HepG2 (cell line): ENCODE measurements at regions not wholly inside any gene's neighbourhood (a gene's known extent, or its start where the extent isn't known, plus 50 kb on each side); places are given as distances from the start of the nearest gene placed in this dataset.

Source experiments
- ATAC-seq: fragments of 200-7000 bp; cut with Tn5 transposase; 3 replicates; pipeline ENCODE4 v1.9.1; 2020; ENCODE audit warnings: mild to moderate bottlenecking, moderate library complexity
- BruUV-seq: library from RNA; stranded (reverse); fragments of 400-500 nt; replicated peaks from 2 replicates; lab custom pipeline; 2021; lab: Mats Ljungman, UMichigan
- CTCF ChIA-PET: fragments of 300-600 bp; formaldehyde crosslinking; extraction: SDS; loops from one replicate; lab custom pipeline; 2021; ENCODE audit warnings: low total read pairs, inconsistent platforms, low intra/inter-chr PET ratio; lab: Yijun Ruan, JAX
- POLR2A ChIA-PET: fragments of 350-600 bp; sonication (Branson Sonifier 250); formaldehyde crosslinking; loops from one replicate; lab custom pipeline; 2020; ENCODE audit warnings: antibody characterized with exemption, inconsistent platforms; lab: Yijun Ruan, JAX
- DNase-seq: peaks from one replicate; pipeline ENCODE4 v3.0.0-alpha.2; 2015; ENCODE audit warnings: low spot score
- FAIRE-seq: peaks from 3 replicates; lab custom pipeline; 2011; peaks lifted over from hg19 to GRCh38; lab: Jason Lieb, UNC
- H2AFZ ChIP-seq: one replicate; pipeline ENCODE4 v1.6.1; 2011; ENCODE audit warnings: low read length, inconsistent platforms
- H3K27ac ChIP-seq: fragments of 300-600 bp; 3 replicates; pipeline ENCODE4 v1.8.0; 2011; ENCODE audit warnings: mixed run types, mild to moderate bottlenecking, mixed read lengths, low read length, inconsistent platforms; ENCODE audit not compliant: insufficient read depth; ENCODE audit errors: extremely low read length
- H3K27me3 ChIP-seq, 2 experiments: fragments of 200-600 bp in 1 of 2; 2 replicates in 1 of 2; 3 replicates in 1 of 2; pipeline versions ENCODE4 v1.6.0 to v1.8.0; 2011; ENCODE audit warnings: low read length in 2 of 2, mild to moderate bottlenecking in 2 of 2, moderate library complexity in 2 of 2, inconsistent platforms in 1 of 2; ENCODE audit not compliant: insufficient read depth in 2 of 2, control insufficient read depth in 1 of 2
- H3K36me3 ChIP-seq, 2 experiments: fragments of 200-600 bp in 1 of 2; replicated peaks in 1 of 2; 2 replicates in 1 of 2; 3 replicates in 1 of 2; pipeline versions ENCODE4 v1.5.1 to v1.8.0; 2011; ENCODE audit warnings: low read length in 2 of 2, inconsistent platforms in 1 of 2; ENCODE audit not compliant: insufficient read depth in 2 of 2, control insufficient read depth in 1 of 2
- H3K4me1 ChIP-seq: 2 replicates; pipeline ENCODE4 v1.5.1; 2012; ENCODE audit warnings: low read length, inconsistent platforms; ENCODE audit not compliant: insufficient read depth
- H3K4me2 ChIP-seq: 2 replicates; pipeline ENCODE4 v1.6.0; 2011; ENCODE audit warnings: low read depth, low read length, inconsistent platforms
- H3K4me3 ChIP-seq, 3 experiments: fragments of 200-600 bp in 1 of 3; sonication (generic), shearing (Covaris generic) in 1 of 3; replicated peaks in 1 of 3; 2 replicates each; pipeline ENCODE4 v1.5.1; 2011 to 2016; ENCODE audit warnings: low read length in 3 of 3, inconsistent platforms in 2 of 3, low read depth in 2 of 3, mild to moderate bottlenecking in 2 of 3, control low read depth in 1 of 3, mixed read lengths in 1 of 3; ENCODE audit not compliant: insufficient read depth in 1 of 3
- H3K79me2 ChIP-seq: one replicate; pipeline ENCODE4 v1.6.1; 2011; ENCODE audit warnings: low read length, inconsistent platforms; ENCODE audit not compliant: insufficient read depth
- H3K9ac ChIP-seq: 2 replicates; pipeline ENCODE4 v1.6.0; 2011; ENCODE audit warnings: mild to moderate bottlenecking, low read depth, low read length, inconsistent platforms; ENCODE audit not compliant: insufficient read depth
- H3K9me3 ChIP-seq: 2 replicates; pipeline ENCODE4 v1.5.1; 2012; ENCODE audit warnings: mild to moderate bottlenecking, low read length
- H4K20me1 ChIP-seq: 2 replicates; pipeline ENCODE4 v1.6.0; 2011; ENCODE audit warnings: inconsistent platforms, mild to moderate bottlenecking, low read length, moderate library complexity; ENCODE audit not compliant: insufficient read depth
- AKAP8 ChIP-seq: sonication (generic); formaldehyde crosslinking; IDR thresholded peaks from 2 replicates; pipeline ENCODE4 v1.5.1; 2020; ENCODE audit warnings: mild to moderate bottlenecking, missing genetic modification reagents
- ARHGAP35 ChIP-seq: sonication (generic); formaldehyde crosslinking; IDR thresholded peaks from 2 replicates; pipeline ENCODE4 v1.9.0; 2022; ENCODE audit warnings: mild to moderate bottlenecking, inconsistent platforms, moderate library complexity, missing genetic modification reagents, borderline replicate concordance
- ZMYM2 ChIP-seq: sonication (generic); formaldehyde crosslinking; IDR thresholded peaks from 2 replicates; pipeline ENCODE4 v1.8.0; 2022; ENCODE audit warnings: mild to moderate bottlenecking, missing genetic modification reagents
- ZNF34 ChIP-seq: sonication (generic); formaldehyde crosslinking; IDR thresholded peaks from 2 replicates; pipeline ENCODE4 v1.4.0; 2020; ENCODE audit warnings: mild to moderate bottlenecking, missing genetic modification reagents, borderline replicate concordance
- ZNF547 ChIP-seq: sonication (generic); formaldehyde crosslinking; IDR thresholded peaks from 2 replicates; pipeline ENCODE4 v1.5.1; 2020; ENCODE audit warnings: mild to moderate bottlenecking, missing genetic modification reagents
- ZNF549 ChIP-seq: sonication (generic); formaldehyde crosslinking; IDR thresholded peaks from 2 replicates; pipeline ENCODE4 v1.5.0; 2020; ENCODE audit warnings: missing genetic modification reagents
- WGBS: methylation state at CpG from one replicate; pipeline ENCODE4 v1.1.6; 2017; ENCODE audit warnings: low lambda C conversion rate; 5-methylcytosine and 5-hydroxymethylcytosine counted together
- in situ Hi-C: cut with HindIII; loops from 2 replicates; pipeline ENCODE4 v1.10.0; 2017; ENCODE audit warnings: low pct_unique_long_range_greater_than_20kb; ENCODE audit not compliant: extremely low pct_ligation_motif_present
- intact Hi-C: fragments of 100-400 bp; cut with micrococcal nuclease; formaldehyde crosslinking; loops from one replicate; pipeline ENCODE4 v1.10.0; 2022; ENCODE audit not compliant: unreplicated experiment
- TF ChIP-seq, protein P1 (sequence below): IDR thresholded peaks from 2 replicates; pipeline ENCODE4 v1.6.1; 2016; ENCODE audit warnings: missing compliant biosample characterization, missing genetic modification reagents, borderline replicate concordance

DNA sequence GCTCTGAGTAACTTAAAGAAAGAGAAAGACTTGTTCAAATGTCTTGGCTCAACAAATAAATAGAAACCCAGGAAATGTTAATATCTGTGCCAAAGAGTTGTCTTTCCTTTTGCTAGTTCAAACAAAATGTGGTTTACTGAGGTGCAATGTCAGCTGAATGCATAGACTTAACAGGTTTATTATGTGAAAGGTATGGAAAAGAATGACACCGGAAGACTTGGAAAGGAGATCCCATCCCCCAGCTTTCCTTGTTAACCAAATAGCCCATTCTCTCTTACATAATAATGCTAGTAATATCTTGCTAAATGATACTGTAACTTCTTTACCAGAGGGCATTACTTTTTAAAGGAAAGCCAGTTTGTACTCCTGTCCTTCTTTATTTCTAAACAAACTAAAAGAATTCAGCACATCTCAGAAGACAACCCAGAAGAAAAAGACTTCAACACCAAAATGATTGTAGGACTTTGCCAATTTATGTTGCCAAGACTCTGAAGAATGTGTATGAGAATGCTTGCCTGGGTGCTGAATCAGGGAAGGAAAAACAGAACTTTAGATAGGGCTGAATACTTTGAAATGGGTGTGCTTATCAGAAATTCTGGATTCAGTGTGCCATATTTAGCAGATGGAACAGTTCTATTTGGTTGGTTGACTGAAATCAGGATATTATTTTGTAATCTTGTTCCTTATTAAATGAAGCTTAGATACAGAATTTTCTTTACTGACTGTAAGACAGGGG, 344.1 kb downstream of the TMEM38B start:
- Histone ChIP-seq H3K9me3 (no peaks in the 10 kb centered on the region), H3K27me3 (no peaks in the 10 kb centered on the region; a peak in 1 of 5 replicates)
- POLR2A ChIA-PET: no interaction called here
- TF ChIP-seq, protein P1, sequence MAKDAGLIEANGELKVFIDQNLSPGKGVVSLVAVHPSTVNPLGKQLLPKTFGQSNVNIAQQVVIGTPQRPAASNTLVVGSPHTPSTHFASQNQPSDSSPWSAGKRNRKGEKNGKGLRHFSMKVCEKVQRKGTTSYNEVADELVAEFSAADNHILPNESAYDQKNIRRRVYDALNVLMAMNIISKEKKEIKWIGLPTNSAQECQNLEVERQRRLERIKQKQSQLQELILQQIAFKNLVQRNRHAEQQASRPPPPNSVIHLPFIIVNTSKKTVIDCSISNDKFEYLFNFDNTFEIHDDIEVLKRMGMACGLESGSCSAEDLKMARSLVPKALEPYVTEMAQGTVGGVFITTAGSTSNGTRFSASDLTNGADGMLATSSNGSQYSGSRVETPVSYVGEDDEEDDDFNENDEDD (CRISPR knock-in tag): no peak
- TF ChIP-seq ZMYM2 (CRISPR knock-in tag) (no peak), AKAP8 (no peak), ZNF34 (no peak), ARHGAP35 (CRISPR knock-in tag) (no peak), ZNF549 (CRISPR knock-in tag) (no peak), ZNF547 (CRISPR knock-in tag) (no peak)
- TF ChIP-seq, all 625 proteins: peak for 0
- Histone ChIP-seq H3K27ac (no peak overlapping the region), H2AFZ (no peak overlapping the region), H3K36me3 (no peaks in the 10 kb centered on the region), H3K4me1 (no peaks in the 10 kb centered on the region), H3K79me2 (no peaks in the 10 kb centered on the region), H3K4me3 (no peak overlapping the region), H4K20me1 (no peaks in the 10 kb centered on the region), H3K9ac (no peak overlapping the region), H3K4me2 (no peak overlapping the region)
- CTCF ChIA-PET: no interaction called here
- DNase-seq: no peak
- whole genome bisulfite sequencing: 88% methylated on average over 1 of the region's 1 CpG
- intact Hi-C loops (no loop called here), in situ Hi-C loops (no loop called here)
- ATAC-seq: no peak
- no peak for FAIRE-seq
- no TSS peak for BruUV-seq
